Stimulated activated CD8-positive, alpha-beta memory T cell treated with anti-CD3 and anti-CD28 coated beads, Interleukin-2, amount 100 ng/mL, for 1 hour (primary cell): ENCODE measurements at regions not wholly inside any gene's neighbourhood (a gene's known extent, or its start where the extent isn't known, plus 50 kb on each side); places are given as distances from the start of the nearest gene placed in this dataset.

Experiments
- DNase-seq, 2 donors: peaks; one replicate each; pipeline ENCODE4 v3.0.0-alpha.2; 2020; ENCODE audit warnings: low read depth in 2 of 2

GRCh38 chr11:11177156-11177808, 175.8 kb downstream of the CSNK2A3 start:
- DNase-seq: no peak

- no peak for DNase-seq
Observed at GRCh38 chr11:11173316-11174025, 179.6 kb downstream of the CSNK2A3 start.

GRCh38 chr11:11171854-11172253, 181.2 kb downstream of the CSNK2A3 start:
- no peak for DNase-seq

- no peak for DNase-seq
Observed at GRCh38 chr11:11171285-11171684, 181.8 kb downstream of the CSNK2A3 start.

GRCh38 chr11:11170352-11171084, 182.5 kb downstream of the CSNK2A3 start:
- DNase-seq: no peak

GRCh38 chr11:11169715-11170351, 183.2 kb downstream of the CSNK2A3 start:
- DNase-seq: no peak

GRCh38 chr11:11167806-11168205, 185.2 kb downstream of the CSNK2A3 start:
- no peak for DNase-seq

- DNase-seq: no peak
Observed at GRCh38 chr11:11164334-11164690, 188.7 kb downstream of the CSNK2A3 start.

GRCh38 chr11:11163669-11164333, 189.2 kb downstream of the CSNK2A3 start:
- DNase-seq: no peak

GRCh38 chr11:11163236-11163635, 189.8 kb downstream of the CSNK2A3 start:
- DNase-seq: no peak

GRCh38 chr11:11157185-11157584, 195.9 kb downstream of the CSNK2A3 start:
- peak in 1 of 2 donors; percentile 30 for DNase-seq

GRCh38 chr11:11155962-11156815, 196.9 kb downstream of the CSNK2A3 start:
- DNase-seq: no peak

- no peak for DNase-seq
Observed at GRCh38 chr11:11152877-11153276, 200.2 kb downstream of the CSNK2A3 start.

GRCh38 chr11:11149671-11150459, 203.2 kb downstream of the CSNK2A3 start:
- DNase-seq: no peak

GRCh38 chr11:11148596-11148995, 204.5 kb downstream of the CSNK2A3 start:
- no peak for DNase-seq

- no peak for DNase-seq
Observed at GRCh38 chr11:11148104-11148509, 204.9 kb downstream of the CSNK2A3 start.

- DNase-seq: no peak
Observed at GRCh38 chr11:11146830-11147229, 206.2 kb downstream of the CSNK2A3 start.

GRCh38 chr11:11143849-11144248, 209.2 kb downstream of the CSNK2A3 start:
- DNase-seq: no peak

GRCh38 chr11:11142430-11142829, 210.6 kb downstream of the CSNK2A3 start:
- DNase-seq: no peak

GRCh38 chr11:11141065-11141464, 212.0 kb downstream of the CSNK2A3 start:
- DNase-seq: no peak
